Osteoblast (primary cell): ENCODE measurements at regions not wholly inside any gene's neighbourhood (a gene's known extent, or its start where the extent isn't known, plus 50 kb on each side); places are given as distances from the start of the nearest gene placed in this dataset.

ENCODE experiments used
- DNase-seq: peaks from one replicate; pipeline ENCODE4 v3.0.0; 2011; ENCODE audit warnings: low spot score, mixed read lengths; ENCODE audit not compliant: insufficient read length; ENCODE audit errors: missing footprints
- H2AFZ ChIP-seq: 2 replicates; pipeline ENCODE4 v1.6.0; 2011; ENCODE audit warnings: mild to moderate bottlenecking, low read length
- H3K27ac ChIP-seq: 2 replicates; pipeline ENCODE4 v1.5.1; 2011; ENCODE audit warnings: mild to moderate bottlenecking, low read depth, low read length, moderate library complexity
- H3K27me3 ChIP-seq: 2 replicates; pipeline ENCODE4 v1.6.0; 2012; ENCODE audit warnings: mild to moderate bottlenecking, control low read depth, inconsistent platforms, low read length, moderate library complexity; ENCODE audit not compliant: insufficient read depth
- H3K36me3 ChIP-seq: 2 replicates; pipeline ENCODE4 v1.5.1; 2011; ENCODE audit warnings: mild to moderate bottlenecking, low read length, control low read depth, moderate library complexity; ENCODE audit not compliant: insufficient read depth
- H3K4me1 ChIP-seq: 2 replicates; pipeline ENCODE4 v1.5.1; 2011; ENCODE audit warnings: mild to moderate bottlenecking, low read length, control low read depth, moderate library complexity; ENCODE audit not compliant: insufficient read depth
- H3K4me2 ChIP-seq: 2 replicates; pipeline ENCODE4 v1.6.0; 2011; ENCODE audit warnings: mild to moderate bottlenecking, low read length; ENCODE audit not compliant: insufficient read depth
- H3K4me3 ChIP-seq: fragments of 200-600 bp; sonication (generic); 3 replicates; pipeline ENCODE4 v1.5.1; 2012; ENCODE audit warnings: mild to moderate bottlenecking, low read length, inconsistent platforms; ENCODE audit not compliant: insufficient read depth
- H3K79me2 ChIP-seq: 2 replicates; pipeline ENCODE4 v1.6.0; 2012; ENCODE audit warnings: mild to moderate bottlenecking, low read length, control low read depth, inconsistent platforms; ENCODE audit not compliant: insufficient read depth
- H3K9me3 ChIP-seq: 2 replicates; pipeline ENCODE4 v1.5.1; 2011; ENCODE audit warnings: low read depth, low read length, control low read depth
- H4K20me1 ChIP-seq: 2 replicates; pipeline ENCODE4 v1.6.0; 2012; ENCODE audit warnings: mild to moderate bottlenecking, low read length, control low read depth; ENCODE audit not compliant: insufficient read depth
- CTCF ChIP-seq: IDR thresholded peaks from 2 replicates; pipeline ENCODE4 v1.5.1; 2011; ENCODE audit warnings: mild to moderate bottlenecking, low read depth, low read length, moderate library complexity; ENCODE audit errors: extremely low read depth

GRCh38 chr2:8072907-8073306, 608.9 kb upstream of the ID2 start:
- Histone ChIP-seq H3K9me3 (no peaks in the 10 kb centered on the region), H3K79me2 (no peaks in the 10 kb centered on the region), H4K20me1 (no peaks in the 10 kb centered on the region), H3K4me3 (no peak overlapping the region), H3K27me3 (no peaks in the 10 kb centered on the region), H3K4me1 (no peaks in the 10 kb centered on the region), H3K36me3 (no peaks in the 10 kb centered on the region), H2AFZ (no peak overlapping the region), H3K4me2 (no peak overlapping the region), H3K27ac (no peak overlapping the region)
- no peak for DNase-seq
- TF ChIP-seq CTCF, result no peak

- no peak overlapping the region for H3K27ac ChIP-seq
- no peaks in the 10 kb centered on the region for H3K79me2 ChIP-seq
- H3K4me3 ChIP-seq, result no peak overlapping the region
- H3K4me2 ChIP-seq, result no peak overlapping the region
- H3K27me3 ChIP-seq, result no peaks in the 10 kb centered on the region
- no peaks in the 10 kb centered on the region for H4K20me1 ChIP-seq
- no peaks in the 10 kb centered on the region for H3K36me3 ChIP-seq
- no peak overlapping the region for H2AFZ ChIP-seq
- H3K9me3 ChIP-seq, result no peaks in the 10 kb centered on the region
- DNase-seq, result no peak
- H3K4me1 ChIP-seq, result no peaks in the 10 kb centered on the region
- TF ChIP-seq CTCF, result no peak
Measured at GRCh38 chr2:8073916-8074315, 607.9 kb upstream of the ID2 start.

DNA sequence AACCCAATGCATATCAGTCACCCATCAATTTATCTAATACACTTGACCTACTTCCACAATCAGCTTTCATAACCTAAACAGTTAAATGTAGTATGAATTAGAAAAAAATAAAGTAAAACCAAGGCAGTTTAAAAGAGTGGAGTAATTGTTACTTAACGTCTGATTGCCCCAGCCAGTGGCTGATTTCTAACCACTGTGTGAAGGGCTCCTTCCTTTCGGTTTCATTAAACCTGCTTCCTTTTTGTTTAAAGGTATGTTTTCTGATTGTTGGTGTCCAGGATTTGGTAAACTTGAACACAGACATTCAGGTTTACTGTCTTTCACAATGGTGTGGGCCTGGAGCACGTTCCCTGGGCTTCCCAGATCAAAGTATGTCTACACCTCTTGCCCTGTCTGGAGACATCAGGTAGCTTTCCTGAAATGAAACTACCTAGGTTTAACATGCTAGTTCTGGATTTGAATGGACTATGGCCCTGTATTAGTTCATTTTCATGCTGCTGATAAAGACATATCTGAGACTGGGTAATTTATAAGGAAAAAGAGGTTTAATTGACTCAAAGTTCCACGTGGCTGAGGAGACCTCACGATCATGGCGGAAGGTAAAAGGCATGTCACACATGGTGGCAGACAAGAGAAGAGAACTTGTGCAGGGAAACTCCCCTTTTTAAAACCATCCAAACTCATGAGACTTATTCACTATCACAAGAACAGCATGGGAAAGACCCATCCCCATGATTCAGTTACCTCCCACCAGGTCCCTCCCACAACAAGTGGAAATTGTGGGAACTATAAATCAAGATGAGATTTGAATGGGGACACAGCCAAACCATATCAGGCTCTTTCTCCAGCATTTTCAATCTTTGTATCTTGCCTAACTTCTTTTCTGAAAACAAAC, 605.2 kb upstream of the ID2 start:
- Histone ChIP-seq H3K27me3 (no peaks in the 10 kb centered on the region), H4K20me1 (no peaks in the 10 kb centered on the region), H3K4me2 (no peak overlapping the region), H2AFZ (no peak overlapping the region), H3K4me3 (no peak overlapping the region), H3K9me3 (no peaks in the 10 kb centered on the region), H3K79me2 (no peaks in the 10 kb centered on the region), H3K27ac (no peak overlapping the region), H3K4me1 (no peaks in the 10 kb centered on the region), H3K36me3 (no peaks in the 10 kb centered on the region)
- no peak for DNase-seq
- TF ChIP-seq CTCF, result no peak

GRCh38 chr2:8078705-8079104, 603.2 kb upstream of the ID2 start:
- Histone ChIP-seq H3K27ac (no peak overlapping the region), H3K4me1 (no peaks in the 10 kb centered on the region), H3K79me2 (no peaks in the 10 kb centered on the region), H3K9me3 (no peaks in the 10 kb centered on the region), H3K27me3 (no peaks in the 10 kb centered on the region), H3K4me2 (no peak overlapping the region), H2AFZ (no peak overlapping the region), H3K36me3 (no peaks in the 10 kb centered on the region), H4K20me1 (no peaks in the 10 kb centered on the region), H3K4me3 (no peak overlapping the region)
- TF ChIP-seq CTCF, result no peak
- DNase-seq, result no peak
